HL-60 (cell line): ENCODE measurements at regions not wholly inside any gene's neighbourhood (a gene's known extent, or its start where the extent isn't known, plus 50 kb on each side); places are given as distances from the start of the nearest gene placed in this dataset.
"Not testable (repeated sequence)": the region's sequence is repeated elsewhere in the genome, so short reads cannot be mapped to it uniquely, and the experiment has no call there.

Source experiments
- DNase-seq, 2 experiments: peaks; one replicate each; pipeline ENCODE4 v3.0.0-alpha.2; 2010 to 2020; ENCODE audit warnings: low read depth in 1 of 2, low spot score in 1 of 2
- H3K27ac ChIP-seq: fragments of 250-450 bp; sonication (Bioruptor Pico); replicated peaks from 2 replicates; pipeline ENCODE4 v1.5.1; 2020; ENCODE audit warnings: mild to moderate bottlenecking, moderate library complexity
- H3K27me3 ChIP-seq: fragments of 250-450 bp; sonication (Bioruptor Pico); 2 replicates; pipeline ENCODE4 v1.5.1; 2021; ENCODE audit warnings: mild to moderate bottlenecking, moderate library complexity; ENCODE audit not compliant: insufficient read depth, poor library complexity, severe bottlenecking
- H3K4me3 ChIP-seq: replicated peaks from 2 replicates; pipeline ENCODE4 v1.5.1; 2011; ENCODE audit warnings: mild to moderate bottlenecking, control low read depth, low read length; ENCODE audit not compliant: insufficient read depth
- CTCF ChIP-seq: IDR thresholded peaks from one replicate; pipeline ENCODE4 v1.5.1; 2011; ENCODE audit warnings: low read length, control low read depth, inconsistent platforms; ENCODE audit not compliant: insufficient read depth
- GABPA ChIP-seq: IDR thresholded peaks from 2 replicates; pipeline ENCODE4 v1.6.1; 2012; ENCODE audit warnings: low read depth
- POLR2AphosphoS5 ChIP-seq: IDR thresholded peaks from 2 replicates; pipeline ENCODE4 v1.6.1; 2012; ENCODE audit warnings: low read depth
- REST ChIP-seq: IDR thresholded peaks from 2 replicates; pipeline ENCODE4 v1.6.1; 2012; ENCODE audit warnings: low read depth; ENCODE audit not compliant: insufficient replicate concordance
- SPI1 ChIP-seq: IDR thresholded peaks from 2 replicates; pipeline ENCODE4 v1.6.1; 2012; ENCODE audit warnings: low read depth, mild to moderate bottlenecking, borderline replicate concordance

- Histone ChIP-seq H3K27me3 (no peaks in the 10 kb centered on the region), H3K4me3 (no peak overlapping the region), H3K27ac (no peak overlapping the region)
- DNase-seq: no peak
- TF ChIP-seq GABPA: no peak
- TF ChIP-seq CTCF: no peak
- TF ChIP-seq SPI1: no peak
- TF ChIP-seq REST: no peak
- TF ChIP-seq POLR2AphosphoS5: no peak
Measured at GRCh38 chr10:126759531-126759930, 89.0 kb upstream of the C10orf90 start.

GRCh38 chr10:126766646-126767045, 96.2 kb upstream of the C10orf90 start:
- H3K27me3 ChIP-seq, H3K4me3 ChIP-seq, H3K27ac ChIP-seq, DNase-seq: not testable (repeated sequence)

- Histone ChIP-seq H3K4me3 (no peak overlapping the region), H3K27me3 (no peaks in the 10 kb centered on the region), H3K27ac (no peak overlapping the region)
- TF ChIP-seq SPI1: no peak
- no peak for TF ChIP-seq CTCF
- no peak for TF ChIP-seq REST
- no peak for TF ChIP-seq GABPA
- TF ChIP-seq POLR2AphosphoS5: no peak
- DNase-seq: no peak
Measured at GRCh38 chr10:126770809-126771208, 100.3 kb upstream of the C10orf90 start.

GRCh38 chr10:126776168-126776567, 105.7 kb upstream of the C10orf90 start:
- no peaks in the 10 kb centered on the region for H3K27me3 ChIP-seq
- no peak overlapping the region for H3K27ac ChIP-seq
- H3K4me3 ChIP-seq: no peak overlapping the region
- DNase-seq: no peak
- no peak for TF ChIP-seq GABPA
- no peak for TF ChIP-seq CTCF
- TF ChIP-seq SPI1: no peak
- no peak for TF ChIP-seq REST
- no peak for TF ChIP-seq POLR2AphosphoS5
